HepG2 (cell line): ENCODE measurements at regions not wholly inside any gene's neighbourhood (a gene's known extent, or its start where the extent isn't known, plus 50 kb on each side); places are given as distances from the start of the nearest gene placed in this dataset.

Experiments
- ATAC-seq: fragments of 200-7000 bp; cut with Tn5 transposase; 3 replicates; pipeline ENCODE4 v1.9.1; 2020; ENCODE audit warnings: mild to moderate bottlenecking, moderate library complexity
- BruUV-seq: library from RNA; stranded (reverse); fragments of 400-500 nt; replicated peaks from 2 replicates; lab custom pipeline; 2021; lab: Mats Ljungman, UMichigan
- CTCF ChIA-PET: fragments of 300-600 bp; formaldehyde crosslinking; extraction: SDS; loops from one replicate; lab custom pipeline; 2021; ENCODE audit warnings: low total read pairs, inconsistent platforms, low intra/inter-chr PET ratio; lab: Yijun Ruan, JAX
- POLR2A ChIA-PET: fragments of 350-600 bp; sonication (Branson Sonifier 250); formaldehyde crosslinking; loops from one replicate; lab custom pipeline; 2020; ENCODE audit warnings: antibody characterized with exemption, inconsistent platforms; lab: Yijun Ruan, JAX
- DNase-seq: peaks from one replicate; pipeline ENCODE4 v3.0.0-alpha.2; 2015; ENCODE audit warnings: low spot score
- FAIRE-seq: peaks from 3 replicates; lab custom pipeline; 2011; peaks lifted over from hg19 to GRCh38; lab: Jason Lieb, UNC
- H2AFZ ChIP-seq: one replicate; pipeline ENCODE4 v1.6.1; 2011; ENCODE audit warnings: low read length, inconsistent platforms
- H3K27ac ChIP-seq: fragments of 300-600 bp; 3 replicates; pipeline ENCODE4 v1.8.0; 2011; ENCODE audit warnings: mixed run types, mild to moderate bottlenecking, mixed read lengths, low read length, inconsistent platforms; ENCODE audit not compliant: insufficient read depth; ENCODE audit errors: extremely low read length
- H3K27me3 ChIP-seq, 2 experiments: fragments of 200-600 bp in 1 of 2; 2 replicates in 1 of 2; 3 replicates in 1 of 2; pipeline versions ENCODE4 v1.6.0 to v1.8.0; 2011; ENCODE audit warnings: low read length in 2 of 2, mild to moderate bottlenecking in 2 of 2, moderate library complexity in 2 of 2, inconsistent platforms in 1 of 2; ENCODE audit not compliant: insufficient read depth in 2 of 2, control insufficient read depth in 1 of 2
- H3K36me3 ChIP-seq, 2 experiments: fragments of 200-600 bp in 1 of 2; replicated peaks in 1 of 2; 2 replicates in 1 of 2; 3 replicates in 1 of 2; pipeline versions ENCODE4 v1.5.1 to v1.8.0; 2011; ENCODE audit warnings: low read length in 2 of 2, inconsistent platforms in 1 of 2; ENCODE audit not compliant: insufficient read depth in 2 of 2, control insufficient read depth in 1 of 2
- H3K4me1 ChIP-seq: 2 replicates; pipeline ENCODE4 v1.5.1; 2012; ENCODE audit warnings: low read length, inconsistent platforms; ENCODE audit not compliant: insufficient read depth
- H3K4me2 ChIP-seq: 2 replicates; pipeline ENCODE4 v1.6.0; 2011; ENCODE audit warnings: low read depth, low read length, inconsistent platforms
- H3K4me3 ChIP-seq, 3 experiments: fragments of 200-600 bp in 1 of 3; sonication (generic), shearing (Covaris generic) in 1 of 3; replicated peaks in 1 of 3; 2 replicates each; pipeline ENCODE4 v1.5.1; 2011 to 2016; ENCODE audit warnings: low read length in 3 of 3, inconsistent platforms in 2 of 3, low read depth in 2 of 3, mild to moderate bottlenecking in 2 of 3, control low read depth in 1 of 3, mixed read lengths in 1 of 3; ENCODE audit not compliant: insufficient read depth in 1 of 3
- H3K79me2 ChIP-seq: one replicate; pipeline ENCODE4 v1.6.1; 2011; ENCODE audit warnings: low read length, inconsistent platforms; ENCODE audit not compliant: insufficient read depth
- H3K9ac ChIP-seq: 2 replicates; pipeline ENCODE4 v1.6.0; 2011; ENCODE audit warnings: mild to moderate bottlenecking, low read depth, low read length, inconsistent platforms; ENCODE audit not compliant: insufficient read depth
- H3K9me3 ChIP-seq: 2 replicates; pipeline ENCODE4 v1.5.1; 2012; ENCODE audit warnings: mild to moderate bottlenecking, low read length
- H4K20me1 ChIP-seq: 2 replicates; pipeline ENCODE4 v1.6.0; 2011; ENCODE audit warnings: inconsistent platforms, mild to moderate bottlenecking, low read length, moderate library complexity; ENCODE audit not compliant: insufficient read depth
- ARID5B ChIP-seq: IDR thresholded peaks from 2 replicates; pipeline ENCODE4 v1.4.0; 2020; ENCODE audit warnings: mild to moderate bottlenecking, missing genetic modification reagents
- CBX1 ChIP-seq: IDR thresholded peaks from one replicate; pipeline ENCODE4 v1.6.1; 2016; ENCODE audit warnings: antibody characterized with exemption, low read depth
- CHCHD3 ChIP-seq: sonication (generic); formaldehyde crosslinking; IDR thresholded peaks from 2 replicates; pipeline ENCODE4 v1.8.0; 2022; ENCODE audit warnings: mild to moderate bottlenecking, missing genetic modification reagents, moderate library complexity
- FOXM1 ChIP-seq: sonication (generic); formaldehyde crosslinking; IDR thresholded peaks from 2 replicates; pipeline ENCODE4 v1.5.0; 2020; ENCODE audit warnings: missing genetic modification reagents
- FUBP1 ChIP-seq: sonication (generic); formaldehyde crosslinking; IDR thresholded peaks from 2 replicates; pipeline ENCODE4 v1.5.1; 2020; ENCODE audit warnings: missing genetic modification reagents, mild to moderate bottlenecking, borderline replicate concordance
- IKZF1 ChIP-seq: fragments of 450-650 bp; IDR thresholded peaks from 2 replicates; pipeline ENCODE4 v1.7.1; 2016
- MIER2 ChIP-seq: IDR thresholded peaks from 2 replicates; pipeline ENCODE4 v1.6.1; 2016; ENCODE audit warnings: missing biosample characterization, missing genetic modification reagents
- MTA3 ChIP-seq: sonication (generic); formaldehyde crosslinking; IDR thresholded peaks from 2 replicates; pipeline ENCODE4 v1.4.0; 2020; ENCODE audit warnings: missing genetic modification reagents
- MYPOP ChIP-seq: sonication (generic); formaldehyde crosslinking; IDR thresholded peaks from 2 replicates; pipeline ENCODE4 v1.8.1; 2023; ENCODE audit warnings: mild to moderate bottlenecking, moderate library complexity, missing genetic modification reagents
- NFE2L1 ChIP-seq: sonication (generic); formaldehyde crosslinking; IDR thresholded peaks from 2 replicates; pipeline ENCODE4 v1.4.0; 2020; ENCODE audit warnings: missing genetic modification reagents, mild to moderate bottlenecking, borderline replicate concordance
- SMC3 ChIP-seq: IDR thresholded peaks from 2 replicates; pipeline ENCODE4 v1.6.1; 2011; ENCODE audit warnings: low read length, improper control_type of control experiment
- SP2 ChIP-seq: sonication (generic); formaldehyde crosslinking; IDR thresholded peaks from 2 replicates; pipeline ENCODE4 v1.5.1; 2020; ENCODE audit warnings: mild to moderate bottlenecking, missing genetic modification reagents
- THAP7 ChIP-seq: sonication (generic); formaldehyde crosslinking; IDR thresholded peaks from 2 replicates; pipeline ENCODE4 v1.8.1; 2023; ENCODE audit warnings: mild to moderate bottlenecking, missing genetic modification reagents
- TRIM24 ChIP-seq: sonication (generic); formaldehyde crosslinking; IDR thresholded peaks from 2 replicates; pipeline ENCODE4 v1.8.0; 2022; ENCODE audit warnings: mild to moderate bottlenecking, missing genetic modification reagents
- ZNF20 ChIP-seq: sonication (generic); formaldehyde crosslinking; IDR thresholded peaks from 2 replicates; pipeline ENCODE4 v1.4.0; 2020; ENCODE audit warnings: mild to moderate bottlenecking, moderate library complexity, missing genetic modification reagents
- ZNF33B ChIP-seq: sonication (generic); formaldehyde crosslinking; IDR thresholded peaks from 2 replicates; pipeline ENCODE4 v1.5.1; 2020; ENCODE audit warnings: mild to moderate bottlenecking, missing genetic modification reagents
- ZNF572 ChIP-seq: sonication (generic); formaldehyde crosslinking; IDR thresholded peaks from 2 replicates; pipeline ENCODE4 v1.5.1; 2020; ENCODE audit warnings: mild to moderate bottlenecking, missing genetic modification reagents
- ZSCAN22 ChIP-seq: sonication (generic); formaldehyde crosslinking; IDR thresholded peaks from 2 replicates; pipeline ENCODE4 v1.4.0; 2020; ENCODE audit warnings: mild to moderate bottlenecking, missing genetic modification reagents
- WGBS: methylation state at CpG from one replicate; pipeline ENCODE4 v1.1.6; 2017; ENCODE audit warnings: low lambda C conversion rate; 5-methylcytosine and 5-hydroxymethylcytosine counted together
- in situ Hi-C: cut with HindIII; loops from 2 replicates; pipeline ENCODE4 v1.10.0; 2017; ENCODE audit warnings: low pct_unique_long_range_greater_than_20kb; ENCODE audit not compliant: extremely low pct_ligation_motif_present
- intact Hi-C: fragments of 100-400 bp; cut with micrococcal nuclease; formaldehyde crosslinking; loops from one replicate; pipeline ENCODE4 v1.10.0; 2022; ENCODE audit not compliant: unreplicated experiment
- TF ChIP-seq, protein P1 (sequence below): IDR thresholded peaks from 2 replicates; pipeline ENCODE4 v1.6.1; 2016; ENCODE audit warnings: missing compliant biosample characterization, missing genetic modification reagents, borderline replicate concordance

- in situ Hi-C loops (no loop called here), intact Hi-C loops (no loop called here)
- ChIA-PET CTCF (no interaction called here), POLR2A (no interaction called here)
- no peak for DNase-seq
- Histone ChIP-seq H3K27me3 (no peaks in the 10 kb centered on the region), H3K4me3 (no peak overlapping the region), H4K20me1 (no peaks in the 10 kb centered on the region), H3K79me2 (no peaks in the 10 kb centered on the region), H3K9me3 (no peaks in the 10 kb centered on the region), H3K4me1 (no peaks in the 10 kb centered on the region), H3K27ac (no peak overlapping the region), H3K4me2 (no peak overlapping the region), H3K36me3 (no peaks in the 10 kb centered on the region), H3K9ac (no peak overlapping the region), H2AFZ (no peak overlapping the region)
- ATAC-seq, result no peak
- 0% methylated on average over 1 of the region's 1 CpG for WGBS
- FAIRE-seq, result no peak
- TF ChIP-seq CBX1 (no peak), MIER2 (no peak), ZNF33B (CRISPR knock-in tag) (no peak), FOXM1 (CRISPR knock-in tag) (no peak), NFE2L1 (CRISPR knock-in tag) (no peak), ZNF20 (no peak), MTA3 (no peak), ZNF572 (CRISPR knock-in tag) (no peak), ARID5B (CRISPR knock-in tag) (no peak), IKZF1 (no peak), SMC3 (no peak), SP2 (CRISPR knock-in tag) (no peak), MYPOP (CRISPR knock-in tag) (no peak), TRIM24 (no peak), CHCHD3 (no peak), THAP7 (no peak), ZSCAN22 (CRISPR knock-in tag) (no peak), FUBP1 (CRISPR knock-in tag) (no peak)
- TF ChIP-seq, protein P1, sequence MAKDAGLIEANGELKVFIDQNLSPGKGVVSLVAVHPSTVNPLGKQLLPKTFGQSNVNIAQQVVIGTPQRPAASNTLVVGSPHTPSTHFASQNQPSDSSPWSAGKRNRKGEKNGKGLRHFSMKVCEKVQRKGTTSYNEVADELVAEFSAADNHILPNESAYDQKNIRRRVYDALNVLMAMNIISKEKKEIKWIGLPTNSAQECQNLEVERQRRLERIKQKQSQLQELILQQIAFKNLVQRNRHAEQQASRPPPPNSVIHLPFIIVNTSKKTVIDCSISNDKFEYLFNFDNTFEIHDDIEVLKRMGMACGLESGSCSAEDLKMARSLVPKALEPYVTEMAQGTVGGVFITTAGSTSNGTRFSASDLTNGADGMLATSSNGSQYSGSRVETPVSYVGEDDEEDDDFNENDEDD (CRISPR knock-in tag), result no peak
- no TSS peak for BruUV-seq
Observed at GRCh38 chr4:117455088-117455487, 369.7 kb upstream of the TRAM1L1 start.
